ENCODE measurements at regions not wholly inside any gene's neighbourhood (a gene's known extent, or its start where the extent isn't known, plus 50 kb on each side); places are given as distances from the start of the nearest gene placed in this dataset.
"Not testable (repeated sequence)": the region's sequence is repeated elsewhere in the genome, so short reads cannot be mapped to it uniquely, and the experiment has no call there.

- intact Hi-C loops (cut with DNase I), result no loop called here
- Histone ChIP-seq H3K27me3 (ENCODE audit: control insufficient read depth, insufficient read depth, low read length) (no peaks in the 10 kb centered on the region), H3K4me3 (ENCODE audit: low read length in 3 of 3) (no peak overlapping the region), H3K9me3 (ENCODE audit: control insufficient read depth in 2 of 3, insufficient read depth in 1 of 3, low read length in 3 of 3) (no peaks in the 10 kb centered on the region), H3K4me1 (ENCODE audit: control insufficient read depth in 2 of 3, insufficient read depth in 2 of 3, low read depth in 1 of 3, low read length in 3 of 3) (no peaks in the 10 kb centered on the region), H3K9ac (ENCODE audit: low read length in 3 of 3) (no peak overlapping the region), H3K27ac (ENCODE audit: low read depth in 2 of 2, low read length in 2 of 2) (no peak overlapping the region), H3K36me3 (ENCODE audit: control insufficient read depth in 2 of 3, insufficient read depth in 3 of 3, low read length in 3 of 3) (no peaks in the 10 kb centered on the region)
- FAIRE-seq, result no peak
- TF ChIP-seq CTCF (IDR thresholded peaks at IDR 0.05; ENCODE audit: borderline replicate concordance, extremely low read depth, insufficient read depth), result no peak
- no peak for DNase-seq
Measured at GRCh38 chr5:142211918-142212317, 103.3 kb downstream of the NDFIP1 start.

GRCh38 chr5:142210864-142211412 lies 102.4 kb downstream of the NDFIP1 start:
- intact Hi-C loops (cut with DNase I), result no loop called here
- H3K4me3 ChIP-seq (ENCODE audit: low read length in 3 of 3), result no peak overlapping the region
- H3K4me1 ChIP-seq (ENCODE audit: control insufficient read depth in 2 of 3, insufficient read depth in 2 of 3, low read depth in 1 of 3, low read length in 3 of 3), result no peaks in the 10 kb centered on the region
- no peaks in the 10 kb centered on the region for H3K9me3 ChIP-seq (ENCODE audit: control insufficient read depth in 2 of 3, insufficient read depth in 1 of 3, low read length in 3 of 3)
- DNase-seq, result no peak
- no peak for FAIRE-seq
- no peak for TF ChIP-seq CTCF (IDR thresholded peaks at IDR 0.05; ENCODE audit: borderline replicate concordance, extremely low read depth, insufficient read depth)
- no peak overlapping the region for H3K9ac ChIP-seq (ENCODE audit: low read length in 3 of 3)
- no peaks in the 10 kb centered on the region for H3K27me3 ChIP-seq (ENCODE audit: control insufficient read depth, insufficient read depth, low read length)
- no peak overlapping the region for H3K27ac ChIP-seq (ENCODE audit: low read depth in 2 of 2, low read length in 2 of 2)
- no peaks in the 10 kb centered on the region for H3K36me3 ChIP-seq (ENCODE audit: control insufficient read depth in 2 of 3, insufficient read depth in 3 of 3, low read length in 3 of 3)

GRCh38 chr5:142210011-142210410 lies 101.4 kb downstream of the NDFIP1 start:
- H3K27me3 ChIP-seq (ENCODE audit: control insufficient read depth, insufficient read depth, low read length), result no peaks in the 10 kb centered on the region
- intact Hi-C loops (cut with DNase I), result no loop called here
- no peaks in the 10 kb centered on the region for H3K9me3 ChIP-seq (ENCODE audit: control insufficient read depth in 2 of 3, insufficient read depth in 1 of 3, low read length in 3 of 3)
- H3K36me3 ChIP-seq (ENCODE audit: control insufficient read depth in 2 of 3, insufficient read depth in 3 of 3, low read length in 3 of 3), result no peaks in the 10 kb centered on the region
- FAIRE-seq, result no peak
- no peak overlapping the region for H3K27ac ChIP-seq (ENCODE audit: low read depth in 2 of 2, low read length in 2 of 2)
- no peak overlapping the region for H3K9ac ChIP-seq (ENCODE audit: low read length in 3 of 3)
- H3K4me3 ChIP-seq (ENCODE audit: low read length in 3 of 3), result no peak overlapping the region
- DNase-seq, result no peak
- no peaks in the 10 kb centered on the region for H3K4me1 ChIP-seq (ENCODE audit: control insufficient read depth in 2 of 3, insufficient read depth in 2 of 3, low read depth in 1 of 3, low read length in 3 of 3)
- no peak for TF ChIP-seq CTCF (IDR thresholded peaks at IDR 0.05; ENCODE audit: borderline replicate concordance, extremely low read depth, insufficient read depth)

- no peaks in the 10 kb centered on the region for H3K36me3 ChIP-seq (ENCODE audit: control insufficient read depth in 2 of 3, insufficient read depth in 3 of 3, low read length in 3 of 3)
- H3K9ac ChIP-seq (ENCODE audit: low read length in 3 of 3), result no peak overlapping the region
- no peak for DNase-seq
- no peaks in the 10 kb centered on the region for H3K4me1 ChIP-seq (ENCODE audit: control insufficient read depth in 2 of 3, insufficient read depth in 2 of 3, low read depth in 1 of 3, low read length in 3 of 3)
- H3K27ac ChIP-seq (ENCODE audit: low read depth in 2 of 2, low read length in 2 of 2), result no peak overlapping the region
- no peak for FAIRE-seq
- intact Hi-C loops (cut with DNase I), result no loop called here
- no peak overlapping the region for H3K4me3 ChIP-seq (ENCODE audit: low read length in 3 of 3)
- no peak for TF ChIP-seq CTCF (IDR thresholded peaks at IDR 0.05; ENCODE audit: borderline replicate concordance, extremely low read depth, insufficient read depth)
- no peaks in the 10 kb centered on the region for H3K27me3 ChIP-seq (ENCODE audit: control insufficient read depth, insufficient read depth, low read length)
- no peaks in the 10 kb centered on the region for H3K9me3 ChIP-seq (ENCODE audit: control insufficient read depth in 2 of 3, insufficient read depth in 1 of 3, low read length in 3 of 3)
Measured at GRCh38 chr5:142208777-142209312, 100.3 kb downstream of the NDFIP1 start.

- intact Hi-C loops (cut with DNase I); H3K4me3 ChIP-seq (ENCODE audit: low read length in 3 of 3); H3K9me3 ChIP-seq (ENCODE audit: control insufficient read depth in 2 of 3, insufficient read depth in 1 of 3, low read length in 3 of 3): not testable (repeated sequence)
Measured at GRCh38 chr5:142208244-142208643, 99.7 kb downstream of the NDFIP1 start.

More at GRCh38 chr5:142208244-142208643, 99.7 kb downstream of the NDFIP1 start:
- H3K9ac ChIP-seq (ENCODE audit: low read length in 3 of 3); DNase-seq; H3K27ac ChIP-seq (ENCODE audit: low read depth in 2 of 2, low read length in 2 of 2); H3K36me3 ChIP-seq (ENCODE audit: control insufficient read depth in 2 of 3, insufficient read depth in 3 of 3, low read length in 3 of 3); FAIRE-seq; H3K4me1 ChIP-seq (ENCODE audit: control insufficient read depth in 2 of 3, insufficient read depth in 2 of 3, low read depth in 1 of 3, low read length in 3 of 3); H3K27me3 ChIP-seq (ENCODE audit: control insufficient read depth, insufficient read depth, low read length): not testable (repeated sequence)

All from kidney (tissue), 13 donors.